PC-3 (cell line): ENCODE measurements at regions not wholly inside any gene's neighbourhood (a gene's known extent, or its start where the extent isn't known, plus 50 kb on each side); places are given as distances from the start of the nearest gene placed in this dataset.

ENCODE experiments used
- ATAC-seq: fragments of 200-7000 bp; cut with Tn5 transposase; 2 replicates; pipeline ENCODE4 v1.9.1; 2020; ENCODE audit warnings: mild to moderate bottlenecking, moderate library complexity
- BruUV-seq: library from RNA; stranded (reverse); fragments of 400-500 nt; replicated peaks from 2 replicates; lab custom pipeline; 2021; lab: Mats Ljungman, UMichigan
- CTCF ChIA-PET: fragments of 300-600 bp; sonication (Branson Sonifier 250); formaldehyde crosslinking; loops from one replicate; lab custom pipeline; 2022; ENCODE audit warnings: antibody characterized with exemption; lab: Charles Lee
- POLR2A ChIA-PET: fragments of 300-600 bp; sonication (Branson Sonifier 250); formaldehyde crosslinking; loops from one replicate; lab custom pipeline; 2022; ENCODE audit warnings: antibody characterized with exemption; ENCODE audit not compliant: unreplicated experiment; lab: Charles Lee
- DNase-seq: peaks from one replicate; pipeline ENCODE4 v3.0.0-alpha.2; 2015
- H2AFZ ChIP-seq: fragments of 300-600 bp; sonication (generic); 2 replicates; pipeline ENCODE4 v1.6.0; 2016; ENCODE audit warnings: antibody characterized with exemption, low read length
- H3F3A ChIP-seq: fragments of 300-600 bp; sonication (generic); one replicate; pipeline ENCODE4 v1.6.0; 2017; ENCODE audit warnings: antibody characterized with exemption, low read length, control low read depth, mild to moderate bottlenecking; ENCODE audit not compliant: unreplicated experiment
- H3K27ac ChIP-seq: fragments of 300-600 bp; sonication (generic); 2 replicates; pipeline ENCODE4 v1.5.1; 2016; ENCODE audit warnings: mild to moderate bottlenecking, low read length
- H3K27me3 ChIP-seq: fragments of 300-600 bp; sonication (generic); 2 replicates; pipeline ENCODE4 v1.6.1; 2016; ENCODE audit warnings: low read length, mixed read lengths
- H3K36me3 ChIP-seq: fragments of 300-600 bp; sonication (generic); 2 replicates; pipeline ENCODE4 v1.6.1; 2016; ENCODE audit warnings: low read depth, mixed run types, low read length, mixed read lengths
- H3K4me1 ChIP-seq: fragments of 300-600 bp; sonication (generic); 2 replicates; pipeline ENCODE4 v1.5.1; 2016; ENCODE audit warnings: low read length; ENCODE audit not compliant: insufficient read depth
- H3K4me2 ChIP-seq: fragments of 300-600 bp; sonication (generic); 2 replicates; pipeline ENCODE4 v1.6.0; 2016; ENCODE audit warnings: low read length
- H3K4me3 ChIP-seq: fragments of 300-600 bp; sonication (generic); 2 replicates; pipeline ENCODE4 v1.5.1; 2016; ENCODE audit warnings: mild to moderate bottlenecking, low read length, mixed read lengths
- H3K79me2 ChIP-seq: fragments of 300-600 bp; sonication (generic); 2 replicates; pipeline ENCODE4 v1.6.1; 2017; ENCODE audit warnings: low read length, mixed read lengths
- H3K9ac ChIP-seq: fragments of 300-600 bp; sonication (generic); 2 replicates; pipeline ENCODE4 v1.6.0; 2016; ENCODE audit warnings: mild to moderate bottlenecking, low read length
- H3K9me2 ChIP-seq: fragments of 300-600 bp; sonication (generic); replicated peaks from 2 replicates; pipeline ENCODE4 v1.6.1; 2016; ENCODE audit warnings: mixed run types, low read length, mixed read lengths
- H3K9me3 ChIP-seq: fragments of 300-600 bp; sonication (generic); 2 replicates; pipeline ENCODE4 v1.6.1; 2016; ENCODE audit warnings: low read length, mixed read lengths
- H4K20me1 ChIP-seq: fragments of 300-600 bp; sonication (generic); 2 replicates; pipeline ENCODE4 v1.6.1; 2016; ENCODE audit warnings: low read length, mixed read lengths
- CTCF ChIP-seq: fragments of 300-600 bp; sonication (generic); conservative IDR thresholded peaks from 2 replicates; pipeline ENCODE4 v1.5.1; 2017; ENCODE audit warnings: antibody characterized with exemption, low read depth, mild to moderate bottlenecking, low read length
- EZH2 ChIP-seq: fragments of 300-600 bp; sonication (generic); IDR thresholded peaks from one replicate; pipeline ENCODE4 v1.6.1; 2017; ENCODE audit warnings: antibody characterized with exemption, mild to moderate bottlenecking, low read length; ENCODE audit not compliant: unreplicated experiment
- EZH2phosphoT487 ChIP-seq: fragments of 300-600 bp; sonication (generic); IDR thresholded peaks from 2 replicates; pipeline ENCODE4 v1.6.1; 2018; ENCODE audit warnings: mild to moderate bottlenecking, antibody characterized with exemption, low read length, borderline replicate concordance
- intact Hi-C: fragments of 100-400 bp; cut with micrococcal nuclease; formaldehyde crosslinking; loops from 2 replicates; pipeline ENCODE4 v1.9.0; 2023

GRCh38 chr4:130896920-130897319 lies 1801.0 kb downstream of the C4orf33 start:
- H3K79me2 ChIP-seq, result no peaks in the 10 kb centered on the region
- DNase-seq, result no peak
- H3K4me3 ChIP-seq, result no peak overlapping the region
- no peak for ATAC-seq
- no peaks in the 10 kb centered on the region for H3K4me1 ChIP-seq
- no peaks in the 10 kb centered on the region for H3K9me2 ChIP-seq
- no peak for TF ChIP-seq EZH2
- no peak for TF ChIP-seq EZH2phosphoT487
- TF ChIP-seq CTCF, result no peak
- H3K36me3 ChIP-seq, result no peaks in the 10 kb centered on the region
- H3K9me3 ChIP-seq, result no peaks in the 10 kb centered on the region
- H4K20me1 ChIP-seq, result no peaks in the 10 kb centered on the region
- H2AFZ ChIP-seq, result no peak overlapping the region
- no peak overlapping the region for H3K9ac ChIP-seq
- H3K27ac ChIP-seq, result no peak overlapping the region
- intact Hi-C loops, result no loop called here
- no TSS peak for BruUV-seq
- ChIA-PET CTCF (no interaction called here), POLR2A (no interaction called here)
- H3K4me2 ChIP-seq, result no peak overlapping the region
- H3K27me3 ChIP-seq, result no peaks in the 10 kb centered on the region
- no peaks in the 10 kb centered on the region for H3F3A ChIP-seq

GRCh38 chr4:130901321-130901720 lies 1805.4 kb downstream of the C4orf33 start:
- TF ChIP-seq EZH2phosphoT487, result no peak
- no peak for TF ChIP-seq CTCF
- TF ChIP-seq EZH2, result no peak
- intact Hi-C loops, result no loop called here
- Histone ChIP-seq H3K4me3 (no peak overlapping the region), H3K4me1 (no peaks in the 10 kb centered on the region), H3K27me3 (no peaks in the 10 kb centered on the region), H4K20me1 (no peaks in the 10 kb centered on the region), H3K27ac (no peak overlapping the region), H3K4me2 (no peak overlapping the region), H3K9me2 (no peaks in the 10 kb centered on the region), H2AFZ (no peak overlapping the region), H3K36me3 (no peaks in the 10 kb centered on the region), H3K9ac (no peak overlapping the region), H3K79me2 (no peaks in the 10 kb centered on the region), H3K9me3 (no peaks in the 10 kb centered on the region), H3F3A (no peaks in the 10 kb centered on the region)
- no TSS peak for BruUV-seq
- ATAC-seq, result no peak
- ChIA-PET POLR2A (no interaction called here), CTCF (no interaction called here)
- DNase-seq, result no peak

GRCh38 chr4:130922955-130923354 lies 1827.0 kb downstream of the C4orf33 start:
- ATAC-seq, result no peak
- Histone ChIP-seq H3K9me3 (no peaks in the 10 kb centered on the region), H4K20me1 (no peaks in the 10 kb centered on the region), H2AFZ (no peak overlapping the region), H3K4me3 (no peak overlapping the region), H3K27ac (no peak overlapping the region), H3K36me3 (no peaks in the 10 kb centered on the region), H3K9ac (no peak overlapping the region), H3K79me2 (no peaks in the 10 kb centered on the region), H3K9me2 (no peaks in the 10 kb centered on the region), H3F3A (no peaks in the 10 kb centered on the region), H3K4me2 (no peak overlapping the region), H3K27me3 (no peaks in the 10 kb centered on the region), H3K4me1 (no peaks in the 10 kb centered on the region)
- no TSS peak for BruUV-seq
- TF ChIP-seq CTCF (no peak), EZH2phosphoT487 (no peak), EZH2 (no peak)
- POLR2A ChIA-PET, result no interaction called here
- intact Hi-C loops, result no loop called here
- no peak for DNase-seq
- CTCF ChIA-PET, result no interaction called here
